ENCODE measurements at regions not wholly inside any gene's neighbourhood (a gene's known extent, or its start where the extent isn't known, plus 50 kb on each side); places are given as distances from the start of the nearest gene placed in this dataset.

DNA sequence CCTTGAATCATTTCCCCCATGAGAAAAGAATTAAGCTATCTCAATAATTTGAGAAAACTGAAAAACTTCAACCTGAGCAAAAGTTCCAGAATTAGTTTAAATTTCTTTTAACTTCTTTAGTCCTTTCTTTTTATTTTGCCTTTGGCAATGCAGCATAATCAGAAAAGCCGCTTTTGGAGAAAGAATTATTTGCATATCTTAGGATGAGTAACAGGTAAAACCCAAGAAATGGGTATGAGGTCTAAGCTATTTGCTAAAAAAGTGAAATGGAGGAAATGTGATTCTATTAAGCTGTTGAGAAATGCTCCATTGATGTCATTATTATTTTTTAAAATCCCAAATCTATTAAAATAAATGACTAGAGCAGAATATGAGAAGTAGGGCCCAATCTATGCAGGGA, 1238.3 kb upstream of the GBE1 start:
- TF ChIP-seq POLR2AphosphoS5 (IDR thresholded peaks at IDR 0.05; ENCODE audit: low read depth) (no peak), GABPA (IDR thresholded peaks at IDR 0.05; ENCODE audit: low read depth) (no peak), SPI1 (IDR thresholded peaks at IDR 0.05; ENCODE audit: borderline replicate concordance, low read depth) (no peak)
- TF ChIP-seq, protein P1, sequence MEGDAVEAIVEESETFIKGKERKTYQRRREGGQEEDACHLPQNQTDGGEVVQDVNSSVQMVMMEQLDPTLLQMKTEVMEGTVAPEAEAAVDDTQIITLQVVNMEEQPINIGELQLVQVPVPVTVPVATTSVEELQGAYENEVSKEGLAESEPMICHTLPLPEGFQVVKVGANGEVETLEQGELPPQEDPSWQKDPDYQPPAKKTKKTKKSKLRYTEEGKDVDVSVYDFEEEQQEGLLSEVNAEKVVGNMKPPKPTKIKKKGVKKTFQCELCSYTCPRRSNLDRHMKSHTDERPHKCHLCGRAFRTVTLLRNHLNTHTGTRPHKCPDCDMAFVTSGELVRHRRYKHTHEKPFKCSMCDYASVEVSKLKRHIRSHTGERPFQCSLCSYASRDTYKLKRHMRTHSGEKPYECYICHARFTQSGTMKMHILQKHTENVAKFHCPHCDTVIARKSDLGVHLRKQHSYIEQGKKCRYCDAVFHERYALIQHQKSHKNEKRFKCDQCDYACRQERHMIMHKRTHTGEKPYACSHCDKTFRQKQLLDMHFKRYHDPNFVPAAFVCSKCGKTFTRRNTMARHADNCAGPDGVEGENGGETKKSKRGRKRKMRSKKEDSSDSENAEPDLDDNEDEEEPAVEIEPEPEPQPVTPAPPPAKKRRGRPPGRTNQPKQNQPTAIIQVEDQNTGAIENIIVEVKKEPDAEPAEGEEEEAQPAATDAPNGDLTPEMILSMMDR (IDR thresholded peaks at IDR 0.05; ENCODE audit: insufficient read depth, low read length), result no peak
- TF ChIP-seq, protein P2, sequence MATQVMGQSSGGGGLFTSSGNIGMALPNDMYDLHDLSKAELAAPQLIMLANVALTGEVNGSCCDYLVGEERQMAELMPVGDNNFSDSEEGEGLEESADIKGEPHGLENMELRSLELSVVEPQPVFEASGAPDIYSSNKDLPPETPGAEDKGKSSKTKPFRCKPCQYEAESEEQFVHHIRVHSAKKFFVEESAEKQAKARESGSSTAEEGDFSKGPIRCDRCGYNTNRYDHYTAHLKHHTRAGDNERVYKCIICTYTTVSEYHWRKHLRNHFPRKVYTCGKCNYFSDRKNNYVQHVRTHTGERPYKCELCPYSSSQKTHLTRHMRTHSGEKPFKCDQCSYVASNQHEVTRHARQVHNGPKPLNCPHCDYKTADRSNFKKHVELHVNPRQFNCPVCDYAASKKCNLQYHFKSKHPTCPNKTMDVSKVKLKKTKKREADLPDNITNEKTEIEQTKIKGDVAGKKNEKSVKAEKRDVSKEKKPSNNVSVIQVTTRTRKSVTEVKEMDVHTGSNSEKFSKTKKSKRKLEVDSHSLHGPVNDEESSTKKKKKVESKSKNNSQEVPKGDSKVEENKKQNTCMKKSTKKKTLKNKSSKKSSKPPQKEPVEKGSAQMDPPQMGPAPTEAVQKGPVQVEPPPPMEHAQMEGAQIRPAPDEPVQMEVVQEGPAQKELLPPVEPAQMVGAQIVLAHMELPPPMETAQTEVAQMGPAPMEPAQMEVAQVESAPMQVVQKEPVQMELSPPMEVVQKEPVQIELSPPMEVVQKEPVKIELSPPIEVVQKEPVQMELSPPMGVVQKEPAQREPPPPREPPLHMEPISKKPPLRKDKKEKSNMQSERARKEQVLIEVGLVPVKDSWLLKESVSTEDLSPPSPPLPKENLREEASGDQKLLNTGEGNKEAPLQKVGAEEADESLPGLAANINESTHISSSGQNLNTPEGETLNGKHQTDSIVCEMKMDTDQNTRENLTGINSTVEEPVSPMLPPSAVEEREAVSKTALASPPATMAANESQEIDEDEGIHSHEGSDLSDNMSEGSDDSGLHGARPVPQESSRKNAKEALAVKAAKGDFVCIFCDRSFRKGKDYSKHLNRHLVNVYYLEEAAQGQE (IDR thresholded peaks at IDR 0.05; ENCODE audit: insufficient replicate concordance, low read depth), result no peak

Data from HL-60 (cell line).